Panc1 (cell line): ENCODE measurements at regions not wholly inside any gene's neighbourhood (a gene's known extent, or its start where the extent isn't known, plus 50 kb on each side); places are given as distances from the start of the nearest gene placed in this dataset.

Experiments used
- CTCF ChIP-seq: fragments of 450-650 bp; IDR thresholded peaks from 2 replicates; pipeline ENCODE4 v1.5.1; 2017; ENCODE audit warnings: mild to moderate bottlenecking
- POLR2AphosphoS5 ChIP-seq: IDR thresholded peaks from 2 replicates; pipeline ENCODE4 v1.6.1; 2012; ENCODE audit warnings: mild to moderate bottlenecking, low read depth, low read length, moderate library complexity
- SIN3A ChIP-seq: IDR thresholded peaks from 2 replicates; pipeline ENCODE4 v1.6.1; 2012; ENCODE audit warnings: low read depth, mild to moderate bottlenecking, low read length, moderate library complexity, borderline replicate concordance; ENCODE audit not compliant: insufficient read depth

GRCh38 chr13:82011355-82011754 is 1670.4 kb upstream of the SPRY2 start:
- no peak for TF ChIP-seq SIN3A
- TF ChIP-seq CTCF, result no peak
- no peak for TF ChIP-seq POLR2AphosphoS5
